Glutamatergic neuron (in vitro differentiated cells): ENCODE measurements at regions not wholly inside any gene's neighbourhood (a gene's known extent, or its start where the extent isn't known, plus 50 kb on each side); places are given as distances from the start of the nearest gene placed in this dataset.

Experiments
- DNase-seq: peaks from one replicate; pipeline ENCODE4 v3.0.0; 2022
- H3K27ac Mint-ChIP-seq: one replicate; pipeline ENCODE4 v1.8.0; 2020; ENCODE audit warnings: mild to moderate bottlenecking, mixed read lengths, inconsistent platforms; ENCODE audit not compliant: unreplicated experiment
- H3K27me3 Mint-ChIP-seq: one replicate; pipeline ENCODE4 v1.8.0; 2020; ENCODE audit warnings: mild to moderate bottlenecking, moderate library complexity, mixed read lengths, inconsistent platforms; ENCODE audit not compliant: unreplicated experiment
- H3K36me3 Mint-ChIP-seq: one replicate; pipeline ENCODE4 v1.8.0; 2020; ENCODE audit warnings: mild to moderate bottlenecking, mixed read lengths, inconsistent platforms; ENCODE audit not compliant: unreplicated experiment
- H3K4me1 Mint-ChIP-seq: one replicate; pipeline ENCODE4 v1.8.0; 2020; ENCODE audit warnings: mild to moderate bottlenecking, low read depth, mixed read lengths, inconsistent platforms; ENCODE audit not compliant: unreplicated experiment
- H3K4me3 Mint-ChIP-seq: one replicate; pipeline ENCODE4 v1.8.0; 2020; ENCODE audit warnings: mild to moderate bottlenecking, mixed read lengths, inconsistent platforms; ENCODE audit not compliant: unreplicated experiment
- H3K9me3 Mint-ChIP-seq: one replicate; pipeline ENCODE4 v1.8.0; 2020; ENCODE audit warnings: mild to moderate bottlenecking, moderate library complexity, mixed read lengths, inconsistent platforms; ENCODE audit not compliant: unreplicated experiment
- CTCF ChIP-seq: fragments of 200-600 bp; sonication (generic); IDR thresholded peaks from one replicate; pipeline ENCODE4 v1.5.0; 2021; ENCODE audit not compliant: partially characterized antibody, unreplicated experiment

GRCh38 chr2:185128996-185129395 lies 530.7 kb downstream of the ZNF804A start:
- TF ChIP-seq CTCF: no peak
- Mint-ChIP-seq H3K9me3 (no peaks in the 10 kb centered on the region), H3K27ac (no peak overlapping the region), H3K36me3 (peaks cover 6% of the 10 kb centered on the region), H3K4me3 (no peak overlapping the region), H3K27me3 (no peaks in the 10 kb centered on the region), H3K4me1 (no peaks in the 10 kb centered on the region)
- no peak for DNase-seq

- H3K4me3 Mint-ChIP-seq: no peak overlapping the region
Observed at GRCh38 chr2:185130685-185131084, 532.4 kb downstream of the ZNF804A start.

GRCh38 chr2:185132501-185133041 lies 534.2 kb downstream of the ZNF804A start:
- no peak for TF ChIP-seq CTCF
- Mint-ChIP-seq H3K27ac (no peak overlapping the region), H3K27me3 (no peaks in the 10 kb centered on the region), H3K9me3 (no peaks in the 10 kb centered on the region), H3K36me3 (peaks cover 6% of the 10 kb centered on the region), H3K4me1 (no peaks in the 10 kb centered on the region), H3K4me3 (no peak overlapping the region)
- no peak for DNase-seq

More at GRCh38 chr2:185130685-185131084, 532.4 kb downstream of the ZNF804A start:
- DNase-seq: no peak
- no peak for TF ChIP-seq CTCF
- H3K4me1 Mint-ChIP-seq: no peaks in the 10 kb centered on the region
- no peaks in the 10 kb centered on the region for H3K27me3 Mint-ChIP-seq
- no peaks in the 10 kb centered on the region for H3K9me3 Mint-ChIP-seq
- peaks cover 6% of the 10 kb centered on the region for H3K36me3 Mint-ChIP-seq
- no peak overlapping the region for H3K27ac Mint-ChIP-seq

GRCh38 chr2:185137700-185138099 lies 539.4 kb downstream of the ZNF804A start:
- H3K9me3 Mint-ChIP-seq: no peaks in the 10 kb centered on the region
- H3K27me3 Mint-ChIP-seq: no peaks in the 10 kb centered on the region
- DNase-seq: no peak
- H3K4me3 Mint-ChIP-seq: no peak overlapping the region
- no peak for TF ChIP-seq CTCF
- H3K27ac Mint-ChIP-seq: no peak overlapping the region
- H3K4me1 Mint-ChIP-seq: no peaks in the 10 kb centered on the region
- H3K36me3 Mint-ChIP-seq: peaks cover 13% of the 10 kb centered on the region

GRCh38 chr2:185142677-185143076 lies 544.3 kb downstream of the ZNF804A start:
- Mint-ChIP-seq H3K4me1 (no peaks in the 10 kb centered on the region), H3K27me3 (no peaks in the 10 kb centered on the region), H3K36me3 (peaks cover 6% of the 10 kb centered on the region), H3K27ac (no peak overlapping the region), H3K4me3 (no peak overlapping the region), H3K9me3 (no peaks in the 10 kb centered on the region)
- DNase-seq: no peak
- TF ChIP-seq CTCF: no peak
